ENCODE measurements at regions not wholly inside any gene's neighbourhood (a gene's known extent, or its start where the extent isn't known, plus 50 kb on each side); places are given as distances from the start of the nearest gene placed in this dataset.

DNA sequence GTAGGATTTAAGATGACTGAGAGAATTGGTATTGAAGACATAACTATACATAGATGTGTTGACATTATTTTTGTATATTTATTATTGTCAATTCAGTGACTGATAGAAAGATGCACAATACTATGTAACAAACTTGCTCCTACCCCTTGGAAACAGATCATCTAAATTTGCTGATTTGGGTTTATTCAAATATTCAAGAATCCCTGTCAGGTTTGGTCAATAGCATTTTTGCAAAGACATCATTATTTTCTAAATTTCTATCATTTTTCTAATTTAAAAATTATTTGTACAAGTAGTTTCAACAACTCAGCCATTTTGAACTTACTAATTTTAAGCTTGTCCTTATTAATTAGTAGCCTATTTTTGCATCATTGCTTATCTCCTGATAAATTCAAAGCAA, 1463.4 kb downstream of the SI start:
- no peak overlapping the region for H3K4me3 ChIP-seq (ENCODE audit: low read depth, low read length)
- no peak for DNase-seq (ENCODE audit: low read depth)
- TF ChIP-seq, protein P1, sequence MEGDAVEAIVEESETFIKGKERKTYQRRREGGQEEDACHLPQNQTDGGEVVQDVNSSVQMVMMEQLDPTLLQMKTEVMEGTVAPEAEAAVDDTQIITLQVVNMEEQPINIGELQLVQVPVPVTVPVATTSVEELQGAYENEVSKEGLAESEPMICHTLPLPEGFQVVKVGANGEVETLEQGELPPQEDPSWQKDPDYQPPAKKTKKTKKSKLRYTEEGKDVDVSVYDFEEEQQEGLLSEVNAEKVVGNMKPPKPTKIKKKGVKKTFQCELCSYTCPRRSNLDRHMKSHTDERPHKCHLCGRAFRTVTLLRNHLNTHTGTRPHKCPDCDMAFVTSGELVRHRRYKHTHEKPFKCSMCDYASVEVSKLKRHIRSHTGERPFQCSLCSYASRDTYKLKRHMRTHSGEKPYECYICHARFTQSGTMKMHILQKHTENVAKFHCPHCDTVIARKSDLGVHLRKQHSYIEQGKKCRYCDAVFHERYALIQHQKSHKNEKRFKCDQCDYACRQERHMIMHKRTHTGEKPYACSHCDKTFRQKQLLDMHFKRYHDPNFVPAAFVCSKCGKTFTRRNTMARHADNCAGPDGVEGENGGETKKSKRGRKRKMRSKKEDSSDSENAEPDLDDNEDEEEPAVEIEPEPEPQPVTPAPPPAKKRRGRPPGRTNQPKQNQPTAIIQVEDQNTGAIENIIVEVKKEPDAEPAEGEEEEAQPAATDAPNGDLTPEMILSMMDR (IDR thresholded peaks at IDR 0.05; ENCODE audit: insufficient read depth, low read depth, low read length): no peak

DNA sequence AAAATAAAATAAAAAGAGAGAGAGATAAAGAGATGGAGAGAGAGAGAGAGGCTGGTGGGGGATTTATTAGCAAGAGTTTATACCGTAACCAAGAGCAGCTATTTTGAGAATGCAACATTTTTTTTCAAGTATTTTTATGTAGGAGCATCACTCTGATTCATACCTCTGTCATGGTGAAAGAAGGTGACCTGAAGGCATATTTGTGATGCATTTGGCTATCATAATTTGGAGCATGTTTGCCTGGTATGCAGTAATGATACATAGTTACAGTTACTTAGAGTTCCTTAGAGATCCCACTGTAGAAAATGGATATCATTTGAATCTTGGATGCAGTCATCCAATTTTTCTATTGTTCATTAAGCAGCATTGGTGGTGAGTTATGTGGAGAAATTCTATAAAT, 1472.4 kb downstream of the SI start:
- DNase-seq (ENCODE audit: low read depth): no peak
- TF ChIP-seq, protein P1 (IDR thresholded peaks at IDR 0.05; ENCODE audit: insufficient read depth, low read depth, low read length): no peak
- no peak overlapping the region for H3K4me3 ChIP-seq (ENCODE audit: low read depth, low read length)

DNA sequence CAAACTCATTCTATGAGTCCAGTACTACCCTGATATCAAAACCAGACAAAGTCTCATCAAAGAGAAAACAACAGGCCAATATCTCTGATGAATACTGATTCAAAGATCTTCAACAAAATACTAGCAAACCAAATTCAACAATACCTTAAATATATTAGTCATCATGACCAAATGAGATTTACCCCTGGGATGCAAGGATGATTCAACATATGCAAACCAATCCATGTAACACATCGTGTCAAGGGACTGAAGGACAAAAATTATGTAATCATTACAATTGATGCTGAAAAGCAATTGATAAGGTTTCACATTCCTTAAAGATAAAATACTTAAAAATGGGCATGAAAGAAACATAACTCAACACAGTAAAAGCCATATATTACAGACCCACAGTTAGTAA, 1476.9 kb downstream of the SI start:
- TF ChIP-seq, protein P1 (IDR thresholded peaks at IDR 0.05; ENCODE audit: insufficient read depth, low read depth, low read length): no peak
- DNase-seq (ENCODE audit: low read depth): no peak
- no peak overlapping the region for H3K4me3 ChIP-seq (ENCODE audit: low read depth, low read length)

- no peak for DNase-seq (ENCODE audit: low read depth)
- no peak overlapping the region for H3K4me3 ChIP-seq (ENCODE audit: low read depth, low read length)
- TF ChIP-seq, protein P1 (IDR thresholded peaks at IDR 0.05; ENCODE audit: insufficient read depth, low read depth, low read length): no peak
Observed at GRCh38 chr3:163587342-163587741, 1491.0 kb downstream of the SI start.

DNA sequence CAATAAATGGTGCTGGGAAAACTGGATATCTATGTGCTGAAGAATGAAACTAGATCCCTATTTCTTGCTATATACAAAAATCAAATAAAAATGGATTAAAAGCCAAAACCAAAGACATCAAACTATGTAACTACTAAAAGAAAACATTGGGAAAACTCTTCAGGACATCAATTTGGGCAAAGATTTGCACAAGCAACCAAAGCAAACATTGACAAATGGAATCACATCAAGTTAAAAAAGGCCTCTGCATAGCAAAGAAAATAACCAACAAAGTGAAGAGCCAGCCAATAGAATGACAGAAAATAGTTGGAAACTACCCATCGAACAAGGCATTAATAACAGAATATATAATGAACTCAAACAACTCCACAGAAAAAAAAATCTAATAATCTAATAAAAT, 1495.3 kb downstream of the SI start:
- no peak for DNase-seq (ENCODE audit: low read depth)
- no peak overlapping the region for H3K4me3 ChIP-seq (ENCODE audit: low read depth, low read length)
- TF ChIP-seq, protein P1 (IDR thresholded peaks at IDR 0.05; ENCODE audit: insufficient read depth, low read depth, low read length): no peak

GRCh38 chr3:163577271-163577670, 1501.0 kb downstream of the SI start:
- TF ChIP-seq, protein P1 (IDR thresholded peaks at IDR 0.05; ENCODE audit: insufficient read depth, low read depth, low read length): no peak
- no peak overlapping the region for H3K4me3 ChIP-seq (ENCODE audit: low read depth, low read length)
- no peak for DNase-seq (ENCODE audit: low read depth)

GRCh38 chr3:163576314-163576713, 1502.0 kb downstream of the SI start:
- no peak for DNase-seq (ENCODE audit: low read depth)
- H3K4me3 ChIP-seq (ENCODE audit: low read depth, low read length): no peak overlapping the region
- TF ChIP-seq, protein P1 (IDR thresholded peaks at IDR 0.05; ENCODE audit: insufficient read depth, low read depth, low read length): no peak
